BLaER1 treated with 17β-estradiol and CSF1 and Interleukin-3, amounts not matched to agents 10 nM and 100 nM (cell line): ENCODE measurements at regions not wholly inside any gene's neighbourhood (a gene's known extent, or its start where the extent isn't known, plus 50 kb on each side); places are given as distances from the start of the nearest gene placed in this dataset.

ENCODE experiments used
- H3K27ac ChIP-seq, 11 experiments: shearing (Covaris generic); formaldehyde crosslinking; 2 replicates each; pipeline ENCODE4 v1.8.1; 2022
- H3K27me3 ChIP-seq, 11 experiments: shearing (Covaris generic); formaldehyde crosslinking; 2 replicates each; pipeline ENCODE4 v1.8.1; 2022
- H3K36me3 ChIP-seq, 11 experiments: shearing (Covaris generic); formaldehyde crosslinking; 2 replicates each; pipeline ENCODE4 v1.8.1; 2022
- H3K4me1 ChIP-seq, 10 experiments: shearing (Covaris generic); formaldehyde crosslinking; 2 replicates each; pipeline ENCODE4 v1.8.1; 2022
- H3K4me2 ChIP-seq, 11 experiments: shearing (Covaris generic); formaldehyde crosslinking; 2 replicates each; pipeline ENCODE4 v1.8.1; 2022
- H3K4me3 ChIP-seq, 10 experiments: shearing (Covaris generic); formaldehyde crosslinking; 2 replicates each; pipeline ENCODE4 v1.8.1; 2022
- H3K9ac ChIP-seq, 11 experiments: shearing (Covaris generic); formaldehyde crosslinking; 2 replicates each; pipeline ENCODE4 v1.8.1; 2022
- H3K9me3 ChIP-seq, 11 experiments: shearing (Covaris generic); formaldehyde crosslinking; replicated peaks in 1 of 11; 2 replicates each; pipeline ENCODE4 v1.8.1; 2022
- H4K20me1 ChIP-seq, 11 experiments: shearing (Covaris generic); formaldehyde crosslinking; 2 replicates each; pipeline ENCODE4 v1.8.1; 2022
- Cebpa-rat ChIP-seq, 11 experiments: shearing (Covaris generic); IDR thresholded peaks; 2 replicates each; pipeline ENCODE4 v1.8.1; 2022

DNA sequence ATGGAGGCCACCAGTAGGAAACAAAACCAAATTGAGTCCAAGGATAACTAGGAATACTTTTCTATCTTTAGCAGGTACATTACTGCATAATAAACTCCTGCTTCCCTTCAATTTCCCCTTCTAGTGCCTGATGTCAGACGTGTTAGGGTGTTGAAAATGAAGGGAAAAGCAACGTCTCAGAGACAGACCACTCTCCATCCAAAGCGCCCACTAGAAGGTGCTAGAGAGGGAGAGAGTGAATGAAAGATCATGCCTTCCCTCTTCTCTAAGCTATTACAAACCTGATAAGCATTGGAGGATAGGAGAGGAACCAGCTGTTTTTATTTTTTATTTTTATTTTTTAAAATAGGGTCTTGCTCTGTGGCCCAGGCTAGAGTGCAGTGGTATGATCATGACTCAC lies 64.1 kb downstream of the ZNF641 start:
- H3K9me3 ChIP-seq = peaks cover 0 to 6% (median 0%) of the 10 kb centered on the region in 11 experiments; a peak in 1 of 22 replicates
- no peaks in the 10 kb centered on the region for H3K36me3 ChIP-seq
- peaks cover 0 to 38% (median 0%) of the 10 kb centered on the region in 10 experiments; a peak in 4 of 20 replicates for H3K4me1 ChIP-seq
- H4K20me1 ChIP-seq = no peaks in the 10 kb centered on the region
- peak overlapping the region in 1 of 11 experiments; percentile 36; a peak in 1 of 22 replicates for H3K4me2 ChIP-seq
- no peak overlapping the region for H3K4me3 ChIP-seq
- H3K9ac ChIP-seq = no peak overlapping the region
- H3K27me3 ChIP-seq = no peaks in the 10 kb centered on the region
- no peak overlapping the region for H3K27ac ChIP-seq
- TF ChIP-seq Cebpa-rat (IDR thresholded peaks at IDR 0.05) = no peak

DNA sequence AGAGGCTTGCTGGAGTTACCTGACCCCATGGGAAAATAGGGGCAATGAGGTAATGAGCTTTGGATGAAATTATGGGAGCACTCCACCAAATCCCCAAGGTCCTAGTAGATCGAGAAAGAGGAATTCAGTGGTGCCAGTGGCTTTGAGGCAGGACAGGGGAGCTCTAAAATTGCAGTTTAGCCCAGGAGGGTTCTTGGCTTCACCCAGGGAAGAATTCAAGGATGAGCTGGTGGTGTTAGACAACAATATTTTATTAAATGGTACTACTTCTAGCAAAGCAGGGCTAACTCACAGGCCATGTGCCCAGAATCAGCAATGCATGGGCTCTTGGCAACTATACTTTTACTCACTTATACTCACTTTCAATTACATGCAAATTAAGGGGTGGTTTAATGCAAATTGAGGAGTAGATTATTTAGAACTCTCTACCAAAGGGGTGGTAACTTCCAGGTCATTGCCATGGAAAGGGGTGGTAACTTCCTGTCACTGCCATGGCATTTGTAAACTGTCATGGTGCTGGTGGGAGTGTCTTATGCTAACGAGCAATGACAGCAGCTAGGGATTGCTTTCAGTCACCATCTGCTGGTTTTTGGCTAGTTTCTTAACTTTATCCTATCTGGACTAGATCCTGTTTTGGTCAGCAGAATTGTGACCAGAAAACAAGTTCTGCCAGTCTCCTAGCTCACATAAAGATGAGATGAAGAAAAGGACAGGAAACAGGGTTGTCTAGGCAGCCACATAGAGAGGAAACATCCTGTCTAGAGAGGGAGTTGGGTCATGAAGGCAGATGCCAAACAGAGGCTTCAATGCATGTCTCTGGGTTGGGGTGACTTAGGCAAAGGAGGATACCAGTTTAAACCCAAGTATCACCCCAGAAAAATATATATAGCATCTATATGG lies 64.7 kb downstream of the ZNF641 start:
- no peak for TF ChIP-seq Cebpa-rat (IDR thresholded peaks at IDR 0.05)
- H3K9ac ChIP-seq = no peak overlapping the region
- H3K4me2 ChIP-seq = peak overlapping the region in 1 of 11 experiments; percentile 36; a peak in 2 of 22 replicates
- H3K4me3 ChIP-seq = no peak overlapping the region
- no peaks in the 10 kb centered on the region for H4K20me1 ChIP-seq
- H3K27ac ChIP-seq = no peak overlapping the region
- peaks cover 0 to 6% (median 0%) of the 10 kb centered on the region in 11 experiments; a peak in 1 of 22 replicates for H3K9me3 ChIP-seq
- no peaks in the 10 kb centered on the region for H3K27me3 ChIP-seq
- H3K4me1 ChIP-seq = peaks cover 0 to 36% (median 0%) of the 10 kb centered on the region in 10 experiments; a peak in 4 of 20 replicates
- H3K36me3 ChIP-seq = no peaks in the 10 kb centered on the region

DNA sequence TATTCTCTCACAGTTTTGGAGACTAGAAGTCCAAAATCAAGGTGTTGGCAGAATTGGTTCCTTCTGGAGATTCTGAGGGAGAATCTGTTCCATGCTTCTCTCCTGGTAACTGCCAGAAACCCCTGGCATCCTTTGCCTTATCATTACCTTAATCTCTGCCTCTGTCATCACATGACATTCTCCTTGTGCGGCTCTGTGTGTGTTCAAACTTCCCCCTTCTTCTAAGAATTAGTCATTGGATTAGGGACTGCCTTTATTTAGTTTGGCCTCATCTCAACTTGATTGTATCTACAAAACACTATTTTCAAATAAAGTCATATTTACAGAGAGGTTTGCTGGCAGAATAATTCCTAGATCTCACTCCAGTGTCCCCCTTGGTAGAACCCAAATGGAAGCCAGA lies 68.9 kb downstream of the ZNF641 start:
- H3K27me3 ChIP-seq = no peaks in the 10 kb centered on the region
- no peaks in the 10 kb centered on the region for H3K36me3 ChIP-seq
- no peak overlapping the region for H3K4me3 ChIP-seq
- H3K9ac ChIP-seq = no peak overlapping the region
- H4K20me1 ChIP-seq = no peaks in the 10 kb centered on the region
- peaks cover 0 to 60% (median 0%) of the 10 kb centered on the region in 10 experiments; a peak in 4 of 20 replicates for H3K4me1 ChIP-seq
- no peak overlapping the region for H3K27ac ChIP-seq
- H3K4me2 ChIP-seq = peak overlapping the region in 2 of 11 experiments; percentile 3 to 55; a peak in 2 of 22 replicates
- no peak for TF ChIP-seq Cebpa-rat (IDR thresholded peaks at IDR 0.05)
- H3K9me3 ChIP-seq = peaks cover 0 to 6% (median 1%) of the 10 kb centered on the region in 11 experiments; a peak in 14 of 22 replicates

DNA sequence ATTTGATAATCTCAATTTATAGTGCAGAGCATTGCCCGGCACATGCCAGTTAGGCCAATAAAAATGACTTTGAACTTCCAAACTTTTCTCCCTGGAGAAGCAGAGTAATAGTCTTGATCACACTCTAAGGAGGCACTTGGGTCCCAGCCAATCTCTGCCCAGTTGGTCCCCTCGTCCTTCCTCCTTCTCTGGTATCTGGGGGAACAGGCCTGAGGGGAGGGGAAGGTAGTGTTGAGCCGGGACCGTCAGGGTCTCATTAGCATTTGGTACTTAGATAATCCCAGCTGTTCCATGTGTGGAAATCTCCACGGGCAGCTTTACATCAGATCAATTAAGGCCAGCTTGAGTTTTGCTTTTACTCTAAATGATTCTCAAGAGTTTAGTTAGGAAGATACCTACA lies 70.1 kb downstream of the ZNF641 start:
- Histone ChIP-seq H3K27me3 (no peaks in the 10 kb centered on the region), H3K9ac (no peak overlapping the region), H4K20me1 (no peaks in the 10 kb centered on the region), H3K4me3 (no peak overlapping the region), H3K9me3 (peaks cover 1 to 14% (median 10%) of the 10 kb centered on the region in 11 experiments; a peak in 17 of 22 replicates), H3K36me3 (no peaks in the 10 kb centered on the region), H3K4me1 (peaks cover 0 to 48% (median 0%) of the 10 kb centered on the region in 10 experiments; a peak in 4 of 20 replicates), H3K4me2 (peak overlapping the region in 1 of 11 experiments; percentile 11; a peak in 1 of 22 replicates), H3K27ac (no peak overlapping the region)
- no peak for TF ChIP-seq Cebpa-rat (IDR thresholded peaks at IDR 0.05)

DNA sequence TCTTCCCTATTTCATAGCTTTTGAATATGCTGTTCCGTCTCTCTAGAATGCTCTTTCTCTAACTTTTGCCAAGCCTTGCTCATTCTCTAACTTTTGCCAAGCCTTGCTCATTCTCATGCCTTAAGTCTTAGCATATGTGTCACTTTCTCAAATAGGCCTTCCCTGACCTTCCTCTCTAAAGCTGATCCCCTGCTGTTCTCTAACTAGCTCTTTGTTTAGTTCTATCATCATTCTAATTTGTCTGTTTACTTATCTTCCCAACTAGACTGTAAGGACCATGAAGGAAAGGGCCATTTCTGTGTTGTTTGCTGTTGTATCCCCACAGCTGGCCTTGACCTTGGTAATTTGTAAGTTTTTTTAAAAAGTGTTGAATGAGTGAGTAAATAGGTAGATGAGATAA lies 71.1 kb downstream of the ZNF641 start:
- no peaks in the 10 kb centered on the region for H3K36me3 ChIP-seq
- TF ChIP-seq Cebpa-rat (IDR thresholded peaks at IDR 0.05) = no peak
- H3K4me1 ChIP-seq = peaks cover 0 to 48% (median 0%) of the 10 kb centered on the region in 10 experiments; a peak in 4 of 20 replicates
- H3K4me3 ChIP-seq = no peak overlapping the region
- H3K9me3 ChIP-seq = peaks cover 5 to 17% (median 10%) of the 10 kb centered on the region in 11 experiments; a peak in 17 of 22 replicates
- no peaks in the 10 kb centered on the region for H3K27me3 ChIP-seq
- H4K20me1 ChIP-seq = no peaks in the 10 kb centered on the region
- peak overlapping the region in 1 of 11 experiments; percentile 39; a peak in 2 of 22 replicates for H3K9ac ChIP-seq
- H3K4me2 ChIP-seq = peak overlapping the region in 2 of 11 experiments; percentile 19 to 49; a peak in 3 of 22 replicates
- H3K27ac ChIP-seq = peak overlapping the region in 2 of 11 experiments; percentile 65 to 71; a peak in 4 of 22 replicates

DNA sequence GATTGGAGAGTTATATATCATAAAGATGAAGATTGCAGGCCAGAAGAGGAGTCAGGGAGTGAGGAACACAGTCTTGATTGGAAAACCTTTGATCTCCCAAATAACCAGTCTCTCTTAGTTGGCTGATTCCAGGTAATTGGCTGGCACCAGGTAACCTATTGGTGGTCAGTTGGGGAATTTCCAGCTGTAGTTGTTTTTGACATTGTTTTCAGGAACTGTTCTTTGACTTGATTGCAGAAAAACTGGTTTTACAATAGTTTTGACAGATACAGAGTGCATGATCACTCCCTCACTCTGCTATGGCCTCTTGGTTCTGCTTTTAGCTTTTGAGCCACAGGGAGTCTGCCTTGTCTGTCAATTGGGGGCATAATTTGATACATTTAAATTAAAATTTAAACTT lies 71.6 kb downstream of the ZNF641 start:
- TF ChIP-seq Cebpa-rat (IDR thresholded peaks at IDR 0.05) = 0 out of 22 replicates have a peak, but pooled peaks of 1 of the 11 experiments have one; percentile 14
- Histone ChIP-seq H3K27ac (peak overlapping the region in 2 of 11 experiments; percentile 65 to 71; a peak in 4 of 22 replicates), H3K4me1 (peaks cover 0 to 48% (median 0%) of the 10 kb centered on the region in 10 experiments; a peak in 4 of 20 replicates), H3K36me3 (no peaks in the 10 kb centered on the region), H4K20me1 (no peaks in the 10 kb centered on the region), H3K9me3 (peaks cover 5 to 17% (median 11%) of the 10 kb centered on the region in 11 experiments; a peak in 17 of 22 replicates), H3K4me2 (peak overlapping the region in 2 of 11 experiments; percentile 13 to 49; a peak in 3 of 22 replicates), H3K4me3 (no peak overlapping the region), H3K27me3 (no peaks in the 10 kb centered on the region), H3K9ac (peak overlapping the region in 1 of 11 experiments; percentile 39; a peak in 1 of 22 replicates)

DNA sequence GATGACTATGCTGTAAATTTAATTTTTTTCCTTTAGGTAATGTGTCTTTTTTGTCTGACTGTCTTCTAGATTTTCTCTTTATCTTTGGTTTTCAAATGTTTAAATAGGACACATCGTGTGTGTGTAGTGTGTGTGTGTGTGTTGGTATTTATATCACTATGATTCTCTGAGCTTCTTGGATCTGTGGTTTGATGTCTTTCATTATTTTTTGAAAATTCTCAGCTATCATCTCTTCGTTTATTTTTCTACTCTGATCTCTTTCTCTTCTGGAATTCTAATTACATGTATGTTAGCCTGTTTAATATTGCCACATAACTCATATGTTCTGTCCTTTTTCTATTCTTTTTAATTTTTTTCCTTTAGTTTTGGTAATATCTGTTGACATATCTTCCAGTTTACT lies 73.5 kb upstream of the OR10AD1 start:
- Histone ChIP-seq H3K27me3 (no peaks in the 10 kb centered on the region), H3K9ac (no peak overlapping the region), H4K20me1 (no peaks in the 10 kb centered on the region), H3K36me3 (no peaks in the 10 kb centered on the region), H3K4me1 (peaks cover 0 to 26% (median 0%) of the 10 kb centered on the region in 10 experiments; a peak in 4 of 20 replicates), H3K27ac (no peak overlapping the region), H3K4me2 (no peak overlapping the region), H3K9me3 (peaks cover 5 to 23% (median 11%) of the 10 kb centered on the region in 11 experiments; a peak in 17 of 22 replicates), H3K4me3 (no peak overlapping the region)
- TF ChIP-seq Cebpa-rat (IDR thresholded peaks at IDR 0.05) = no peak

DNA sequence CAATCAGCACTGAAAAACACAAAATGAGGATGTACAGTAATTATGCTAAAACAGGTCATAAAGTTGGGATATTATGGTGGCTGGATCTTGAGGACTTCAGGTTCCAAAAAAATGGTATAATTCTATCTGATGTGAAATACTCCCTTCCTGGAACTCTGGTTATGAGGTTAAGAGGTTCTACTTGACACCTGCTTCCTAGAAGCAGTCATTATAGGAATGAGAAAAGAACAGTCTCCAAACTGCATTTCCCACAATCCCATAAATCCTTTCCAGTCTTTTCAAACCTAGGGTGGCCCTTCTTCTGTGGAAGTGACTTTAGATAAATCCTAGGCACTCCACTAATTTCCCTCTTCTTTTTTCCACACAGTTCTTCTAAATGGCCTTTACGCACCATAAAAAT lies 63.7 kb upstream of the OR10AD1 start:
- Histone ChIP-seq H3K27ac (no peak overlapping the region), H4K20me1 (no peaks in the 10 kb centered on the region), H3K4me1 (peaks cover 0 to 20% (median 0%) of the 10 kb centered on the region in 10 experiments; a peak in 3 of 20 replicates), H3K4me2 (0 out of 22 replicates have a peak overlapping the region, but pooled peaks of 2 of the 11 experiments have one; percentile 3 to 7), H3K4me3 (no peak overlapping the region), H3K27me3 (no peaks in the 10 kb centered on the region), H3K9me3 (0 out of 22 replicates have a peak, but pooled peaks cover 0 to 4% (median 0%) of the 10 kb centered on the region in 11 experiments), H3K9ac (no peak overlapping the region), H3K36me3 (no peaks in the 10 kb centered on the region)
- no peak for TF ChIP-seq Cebpa-rat (IDR thresholded peaks at IDR 0.05)

DNA sequence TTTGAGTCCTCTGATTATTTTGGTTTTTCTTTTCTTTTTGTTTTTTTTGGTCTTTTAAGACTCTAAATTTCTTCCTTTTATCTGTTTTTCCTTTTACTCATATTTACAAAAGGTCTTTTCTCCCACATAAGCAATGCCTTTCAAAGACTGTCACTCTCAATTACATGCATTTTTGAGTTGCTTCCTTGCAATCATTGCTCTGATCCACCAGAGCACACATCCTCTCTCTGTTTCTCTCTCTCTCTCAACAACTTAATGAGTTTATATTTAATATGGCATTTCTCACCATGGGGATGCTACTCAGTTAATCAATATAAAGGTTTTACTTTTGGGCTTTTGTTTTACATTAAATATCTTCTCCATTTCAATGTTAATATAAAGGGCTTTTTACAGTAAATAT lies 62.7 kb upstream of the OR10AD1 start:
- Histone ChIP-seq H4K20me1 (no peaks in the 10 kb centered on the region), H3K36me3 (no peaks in the 10 kb centered on the region), H3K27me3 (no peaks in the 10 kb centered on the region), H3K27ac (no peak overlapping the region), H3K4me1 (peaks cover 0 to 20% (median 0%) of the 10 kb centered on the region in 10 experiments; a peak in 3 of 20 replicates), H3K9ac (no peak overlapping the region), H3K4me3 (no peak overlapping the region), H3K9me3 (0 out of 22 replicates have a peak, but pooled peaks cover 0 to 4% (median 0%) of the 10 kb centered on the region in 11 experiments), H3K4me2 (no peak overlapping the region)
- no peak for TF ChIP-seq Cebpa-rat (IDR thresholded peaks at IDR 0.05)
